H9 (cell line): ENCODE measurements at regions not wholly inside any gene's neighbourhood (a gene's known extent, or its start where the extent isn't known, plus 50 kb on each side); places are given as distances from the start of the nearest gene placed in this dataset.
A peak's percentile ranks its signal among the peaks of the same experiment; 100 is the strongest.

Experiments used
- DNase-seq: peaks from one replicate; pipeline ENCODE4 v3.0.0-alpha.2; 2017
- H2AFZ ChIP-seq: one replicate; pipeline ENCODE4 v1.6.1; 2013; ENCODE audit warnings: mild to moderate bottlenecking, low read length, control low read depth, moderate library complexity
- H2AK5ac ChIP-seq: 2 replicates; pipeline ENCODE4 v1.6.1; 2013; ENCODE audit warnings: low read length, control low read depth, mixed read lengths; ENCODE audit not compliant: insufficient read length
- H2BK120ac ChIP-seq: one replicate; pipeline ENCODE4 v1.6.1; 2013; ENCODE audit warnings: low read depth, mild to moderate bottlenecking, low read length, control low read depth, inconsistent platforms; ENCODE audit not compliant: poor library complexity, severe bottlenecking
- H2BK12ac ChIP-seq: 2 replicates; pipeline ENCODE4 v1.6.1; 2013; ENCODE audit warnings: low read length, control low read depth, mixed read lengths, low read depth; ENCODE audit not compliant: insufficient read length
- H2BK15ac ChIP-seq: 2 replicates; pipeline ENCODE4 v1.6.1; 2013; ENCODE audit warnings: low read depth, low read length, control low read depth
- H2BK20ac ChIP-seq: one replicate; pipeline ENCODE4 v1.6.1; 2013; ENCODE audit warnings: low read depth, mild to moderate bottlenecking, low read length, control low read depth, inconsistent platforms; ENCODE audit not compliant: poor library complexity, severe bottlenecking
- H2BK5ac ChIP-seq: 2 replicates; pipeline ENCODE4 v1.6.1; 2013; ENCODE audit warnings: low read length, control low read depth, mixed read lengths; ENCODE audit not compliant: insufficient read length
- H3K14ac ChIP-seq: 2 replicates; pipeline ENCODE4 v1.6.1; 2013; ENCODE audit warnings: low read length, control low read depth; ENCODE audit not compliant: insufficient read depth
- H3K18ac ChIP-seq: 2 replicates; pipeline ENCODE4 v1.6.1; 2013; ENCODE audit warnings: low read depth, mild to moderate bottlenecking, mixed read lengths, low read length, control low read depth; ENCODE audit not compliant: insufficient read length
- H3K23ac ChIP-seq: 2 replicates; pipeline ENCODE4 v1.6.1; 2013; ENCODE audit warnings: low read length, control low read depth, mixed read lengths, low read depth; ENCODE audit not compliant: insufficient read length
- H3K23me2 ChIP-seq: 2 replicates; pipeline ENCODE4 v1.6.1; 2013; ENCODE audit warnings: low read depth, mild to moderate bottlenecking, mixed read lengths, low read length, control low read depth; ENCODE audit not compliant: insufficient read length, poor library complexity, severe bottlenecking
- H3K27ac ChIP-seq: 2 replicates; pipeline ENCODE4 v1.5.1; 2013; ENCODE audit warnings: low read length, control low read depth, mixed read lengths, low read depth; ENCODE audit not compliant: insufficient read length
- H3K27me3 ChIP-seq: 2 replicates; pipeline ENCODE4 v1.6.1; 2013; ENCODE audit warnings: low read length, control low read depth, inconsistent platforms; ENCODE audit not compliant: insufficient read depth
- H3K4ac ChIP-seq: 2 replicates; pipeline ENCODE4 v1.6.1; 2013; ENCODE audit warnings: low read depth, mild to moderate bottlenecking, control low read depth, inconsistent platforms, low read length, moderate library complexity
- H3K4me1 ChIP-seq: 2 replicates; pipeline ENCODE4 v1.6.1; 2013; ENCODE audit warnings: low read length, control low read depth, inconsistent platforms; ENCODE audit not compliant: insufficient read depth
- H3K4me2 ChIP-seq: 2 replicates; pipeline ENCODE4 v1.6.1; 2013; ENCODE audit warnings: low read length, control low read depth, mixed read lengths; ENCODE audit not compliant: insufficient read length, insufficient read depth
- H3K56ac ChIP-seq: 2 replicates; pipeline ENCODE4 v1.6.1; 2013; ENCODE audit warnings: low read depth, mild to moderate bottlenecking, mixed read lengths, low read length, control low read depth; ENCODE audit not compliant: insufficient read length
- H3K79me1 ChIP-seq: 2 replicates; pipeline ENCODE4 v1.6.1; 2013; ENCODE audit warnings: low read depth, mild to moderate bottlenecking, moderate library complexity, low read length, control low read depth, inconsistent platforms; ENCODE audit not compliant: insufficient read depth, poor library complexity, severe bottlenecking
- H3K79me2 ChIP-seq: 2 replicates; pipeline ENCODE4 v1.6.1; 2013; ENCODE audit warnings: low read length, control low read depth, inconsistent platforms; ENCODE audit not compliant: insufficient read depth
- H3K9ac ChIP-seq: 2 replicates; pipeline ENCODE4 v1.6.1; 2013; ENCODE audit warnings: low read length, control low read depth, mixed read lengths; ENCODE audit not compliant: insufficient read length; ENCODE audit errors: extremely low read depth
- H3K9me3 ChIP-seq: one replicate; pipeline ENCODE4 v1.6.1; 2013; ENCODE audit warnings: low read depth, low read length, inconsistent platforms; ENCODE audit not compliant: control insufficient read depth
- H3T11ph ChIP-seq: one replicate; pipeline ENCODE4 v1.6.1; 2013; ENCODE audit warnings: mild to moderate bottlenecking, low read length, control low read depth, inconsistent platforms
- H4K20me1 ChIP-seq: one replicate; pipeline ENCODE4 v1.6.1; 2013; ENCODE audit not compliant: control insufficient read depth, insufficient read length, insufficient read depth
- H4K5ac ChIP-seq: 2 replicates; pipeline ENCODE4 v1.6.1; 2013; ENCODE audit warnings: low read depth, mild to moderate bottlenecking, mixed read lengths, low read length, control low read depth; ENCODE audit not compliant: insufficient read length
- H4K8ac ChIP-seq: replicated peaks from 2 replicates; pipeline ENCODE4 v1.6.1; 2013; ENCODE audit warnings: low read length, control low read depth, mixed read lengths, low read depth; ENCODE audit not compliant: insufficient read length
- H4K91ac ChIP-seq: 2 replicates; pipeline ENCODE4 v1.6.1; 2013; ENCODE audit warnings: low read depth, mild to moderate bottlenecking, moderate library complexity, mixed read lengths, low read length, control low read depth; ENCODE audit not compliant: insufficient read length
- H3K27ac Mint-ChIP-seq, 3 experiments: 2 replicates in 2 of 3; 3 replicates in 1 of 3; pipeline ENCODE4 v1.8.0; 2020 to 2021; ENCODE audit warnings: mixed read lengths in 3 of 3, mild to moderate bottlenecking in 1 of 3, moderate library complexity in 1 of 3
- H3K27me3 Mint-ChIP-seq: 2 replicates; pipeline ENCODE4 v1.8.0; 2021; ENCODE audit warnings: low read depth, mild to moderate bottlenecking, moderate library complexity, mixed read lengths
- H3K36me3 Mint-ChIP-seq, 3 experiments: 2 replicates in 2 of 3; 3 replicates in 1 of 3; pipeline ENCODE4 v1.8.0; 2020 to 2021; ENCODE audit warnings: low read depth in 3 of 3, mixed read lengths in 3 of 3; ENCODE audit not compliant: insufficient read depth in 1 of 3
- H3K4me1 Mint-ChIP-seq, 2 experiments: 2 replicates each; pipeline ENCODE4 v1.8.0; 2020; ENCODE audit warnings: mixed read lengths in 2 of 2
- H3K4me3 Mint-ChIP-seq, 2 experiments: 2 replicates in 1 of 2; 3 replicates in 1 of 2; pipeline ENCODE4 v1.8.0; 2020 to 2021; ENCODE audit warnings: mild to moderate bottlenecking in 2 of 2, mixed read lengths in 2 of 2, moderate library complexity in 1 of 2
- H3K9me3 Mint-ChIP-seq, 2 experiments: 2 replicates in 1 of 2; 3 replicates in 1 of 2; pipeline ENCODE4 v1.8.0; 2020; ENCODE audit warnings: mild to moderate bottlenecking in 2 of 2, mixed read lengths in 2 of 2, moderate library complexity in 1 of 2
- CTCF ChIP-seq: fragments of 200-600 bp; sonication (generic); conservative IDR thresholded peaks from 3 replicates; pipeline ENCODE4 v1.8.0; 2021; ENCODE audit warnings: antibody characterized with exemption, mild to moderate bottlenecking
- WGBS: extraction: QIAGEN DNeasy Blood & Tissue Kit; methylation state at CpG from one replicate; pipeline ENCODE4 v1.1.7; 2013; ENCODE audit warnings: missing lambda C conversion rate, low lambda C conversion rate, mixed read lengths; ENCODE audit not compliant: insufficient read length; ENCODE audit errors: extremely low coverage; 5-methylcytosine and 5-hydroxymethylcytosine counted together

GRCh38 chr20:40803381-40803780, 114.3 kb upstream of the MAFB start:
- Histone ChIP-seq H2BK20ac (no peak overlapping the region), H2AFZ (no peak overlapping the region), H3K79me2 (no peaks in the 10 kb centered on the region), H3K4me2 (no peak overlapping the region), H4K8ac (no peak overlapping the region), H3K18ac (no peak overlapping the region), H2BK12ac (no peak overlapping the region), H3T11ph (no peak overlapping the region), H3K4me1 (no peaks in the 10 kb centered on the region), H2BK120ac (no peak overlapping the region), H2BK15ac (no peak overlapping the region), H4K20me1 (no peaks in the 10 kb centered on the region), H3K23ac (no peak overlapping the region), H4K5ac (no peak overlapping the region), H4K91ac (no peak overlapping the region), H3K27me3 (no peaks in the 10 kb centered on the region), H3K14ac (no peak overlapping the region), H3K9ac (no peak overlapping the region), H3K27ac (no peak overlapping the region), H3K9me3 (no peaks in the 10 kb centered on the region), H3K4ac (no peak overlapping the region), H3K23me2 (no peaks in the 10 kb centered on the region), H2BK5ac (no peak overlapping the region), H3K79me1 (no peaks in the 10 kb centered on the region), H2AK5ac (no peak overlapping the region), H3K56ac (no peak overlapping the region)
- peaks cover 3% of the 10 kb centered on the region in 2 experiments; a peak in 1 of 4 replicates for H3K4me1 Mint-ChIP-seq
- H3K36me3 Mint-ChIP-seq, result no peaks in the 10 kb centered on the region
- no peaks in the 10 kb centered on the region; a peak in 1 of 5 replicates for H3K9me3 Mint-ChIP-seq
- WGBS, result no CpG with 5 or more reads among the region's 5 CpGs
- no peak overlapping the region for H3K27ac Mint-ChIP-seq
- no peak overlapping the region for H3K4me3 Mint-ChIP-seq
- peaks cover 9% of the 10 kb centered on the region for H3K27me3 Mint-ChIP-seq
- TF ChIP-seq CTCF, result no peak
- DNase-seq, result peak; percentile 1
